DMS153 treated with DMSO at 0.1 percent for 48 hours (cell line): ENCODE measurements at regions not wholly inside any gene's neighbourhood (a gene's known extent, or its start where the extent isn't known, plus 50 kb on each side); places are given as distances from the start of the nearest gene placed in this dataset.

ENCODE experiments used
- DNase-seq: peaks from one replicate; lab custom pipeline; 2025; ENCODE audit not compliant: unreplicated experiment; lab: John Stamatoyannopoulos, UW

DNA sequence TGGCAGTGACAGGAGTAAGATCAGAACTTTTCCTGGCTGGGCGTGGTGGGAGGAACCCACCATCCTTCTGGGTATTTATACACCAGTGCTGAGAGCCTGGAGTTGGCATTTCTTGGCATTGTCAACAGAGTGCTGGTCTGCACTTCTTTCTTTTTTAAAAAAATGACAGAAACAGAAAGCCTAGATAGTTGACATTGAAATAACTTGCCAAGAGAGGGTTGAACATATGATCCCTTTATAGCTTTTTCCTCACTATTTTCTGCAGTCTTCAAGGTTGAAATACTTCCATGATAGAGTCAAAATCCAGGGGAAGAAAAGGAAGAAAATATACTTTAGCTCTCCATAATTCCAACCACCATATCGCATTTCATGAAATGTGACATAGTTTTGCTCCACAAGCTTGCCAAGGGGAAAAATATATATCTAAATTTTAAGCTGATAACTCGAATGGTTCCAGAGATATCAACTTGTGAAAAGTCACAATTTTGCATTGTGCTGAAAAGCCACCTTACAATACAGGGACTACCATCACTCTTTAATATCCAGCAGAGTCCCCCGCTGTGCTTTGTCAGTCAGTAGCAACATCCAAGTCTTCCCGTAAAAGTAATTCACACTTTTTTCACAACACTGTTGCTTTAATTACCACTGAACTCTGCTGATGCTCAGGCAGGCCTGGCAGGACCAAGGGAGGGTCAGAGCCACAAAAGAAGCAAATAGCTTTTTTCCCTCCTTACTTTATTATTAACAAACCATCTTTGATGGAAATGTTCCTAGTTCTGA is 764.9 kb upstream of the FANCL start:
- no peak for DNase-seq

DNA sequence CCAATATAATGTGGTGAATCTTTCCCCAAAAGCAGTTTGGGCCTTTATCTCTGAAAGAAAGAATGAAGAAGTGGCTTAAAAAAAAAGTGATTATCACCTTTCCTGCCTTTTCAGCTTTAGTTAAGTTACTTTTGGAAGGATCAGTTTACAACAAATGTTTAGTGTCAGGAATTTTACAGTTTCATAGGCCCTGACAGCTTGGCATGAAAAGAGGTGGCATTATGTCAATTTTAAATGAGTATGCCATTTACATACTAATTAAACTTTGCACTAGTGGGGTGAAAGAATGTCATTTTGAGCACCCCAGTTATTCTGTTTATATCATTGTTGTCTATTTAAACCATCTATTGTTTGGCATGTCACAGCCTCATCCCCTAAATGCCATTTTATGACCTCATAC is 763.5 kb upstream of the FANCL start:
- no peak for DNase-seq

DNA sequence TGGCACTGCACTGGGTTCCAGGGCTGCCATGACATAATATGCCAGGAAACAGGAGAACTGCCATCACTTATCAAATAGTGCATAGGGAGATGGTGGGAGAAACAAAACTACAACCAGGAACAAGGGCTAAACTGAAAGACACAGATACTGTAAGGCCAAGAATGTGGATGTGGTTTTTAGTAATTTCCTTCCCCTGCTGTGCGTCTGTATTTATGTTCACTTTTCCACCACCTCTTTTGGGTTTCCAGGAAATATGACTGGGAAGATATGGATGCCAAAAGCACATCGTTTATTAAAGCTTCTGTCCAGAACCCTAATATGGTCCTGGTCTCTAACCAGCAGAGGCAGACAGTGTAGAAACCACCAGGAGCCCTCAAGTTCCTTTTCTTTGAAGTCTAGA is 759.7 kb upstream of the FANCL start:
- no peak for DNase-seq

DNA sequence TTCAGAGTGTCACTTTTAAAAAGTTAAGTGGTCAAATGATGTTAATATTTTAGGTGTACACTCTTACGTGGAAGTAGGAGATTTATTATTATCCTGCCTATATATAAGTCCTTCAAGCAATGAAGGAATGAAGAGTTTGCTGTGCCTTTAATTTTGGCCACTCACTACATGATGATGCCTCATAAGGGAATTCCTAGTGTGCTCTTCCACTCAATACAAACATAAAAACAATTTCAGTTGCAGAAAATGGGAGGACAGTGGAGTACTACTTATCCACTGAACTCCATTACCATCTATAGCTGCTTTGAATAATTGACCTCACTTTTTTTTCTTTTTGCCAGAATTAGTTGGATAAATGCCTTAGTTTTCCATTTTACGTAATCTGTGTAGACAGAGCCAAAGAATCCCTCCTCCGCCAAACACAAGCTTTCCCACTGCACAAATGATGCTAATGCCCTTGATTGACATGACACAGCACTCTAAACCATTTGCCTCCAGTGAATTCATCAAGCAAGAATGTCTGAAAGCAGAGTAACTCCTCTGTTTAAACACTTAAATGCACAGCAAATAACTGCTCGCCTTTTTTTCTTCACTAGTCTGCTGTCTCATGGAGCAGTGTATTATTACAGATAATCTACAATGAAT is 751.1 kb upstream of the FANCL start:
- DNase-seq: no peak

DNA sequence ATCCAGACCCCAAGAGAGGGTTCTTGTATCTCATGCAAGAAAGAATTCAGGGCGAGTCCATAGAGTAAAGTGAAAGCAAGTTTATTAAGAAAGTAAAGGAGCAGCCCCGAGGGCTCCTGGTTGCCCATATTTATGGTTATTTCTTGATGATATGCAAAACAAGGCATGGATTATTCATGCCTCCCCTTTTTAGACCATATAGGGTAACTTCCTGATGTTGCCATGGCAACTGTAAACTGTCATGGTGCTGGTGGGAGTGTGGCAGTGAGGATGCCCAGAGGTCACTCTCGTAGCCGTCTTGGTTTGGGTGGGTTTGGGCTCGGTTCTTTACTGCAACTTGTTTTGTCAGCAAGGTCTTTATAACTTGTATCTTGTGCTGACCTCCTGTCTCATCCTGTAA is 750.2 kb upstream of the FANCL start:
- DNase-seq: no peak

DNA sequence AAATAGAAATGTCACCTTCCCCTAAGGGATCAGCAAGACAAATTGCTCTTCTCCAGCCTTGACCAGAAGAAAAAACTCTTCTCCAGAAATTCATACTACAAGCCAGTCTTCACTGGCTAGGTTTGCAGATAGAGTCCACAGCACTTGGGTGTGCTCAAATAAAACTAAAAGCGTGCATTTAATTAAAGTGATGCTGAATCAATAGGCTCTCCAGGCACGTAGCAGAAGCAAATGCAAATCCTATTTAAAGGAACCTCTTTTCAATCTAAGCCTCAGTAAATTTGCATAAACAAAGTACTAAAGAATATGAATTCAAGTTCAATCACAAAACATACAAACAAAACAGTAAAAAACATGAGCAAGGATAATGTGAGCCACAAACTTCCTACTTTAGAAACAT is 744.4 kb upstream of the FANCL start:
- DNase-seq: no peak

DNA sequence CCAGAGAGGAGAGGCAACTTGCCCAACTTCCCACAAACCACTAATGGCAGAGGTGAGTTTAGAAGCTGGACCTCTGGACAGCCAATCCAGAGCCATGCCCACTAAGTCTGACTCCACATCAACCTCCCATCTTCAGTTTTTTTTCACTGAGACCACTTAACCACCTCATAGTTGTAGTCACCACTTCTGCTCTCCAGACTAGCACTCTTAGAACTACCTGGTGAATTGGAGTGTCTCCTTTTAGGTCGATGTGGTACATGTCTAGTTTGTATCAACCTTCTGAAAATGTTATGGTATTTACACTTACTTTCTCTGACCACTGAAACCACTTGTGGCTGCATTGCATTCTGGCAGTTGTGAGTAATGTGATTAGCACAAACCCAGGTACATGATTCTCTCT is 743.6 kb upstream of the FANCL start:
- no peak for DNase-seq

DNA sequence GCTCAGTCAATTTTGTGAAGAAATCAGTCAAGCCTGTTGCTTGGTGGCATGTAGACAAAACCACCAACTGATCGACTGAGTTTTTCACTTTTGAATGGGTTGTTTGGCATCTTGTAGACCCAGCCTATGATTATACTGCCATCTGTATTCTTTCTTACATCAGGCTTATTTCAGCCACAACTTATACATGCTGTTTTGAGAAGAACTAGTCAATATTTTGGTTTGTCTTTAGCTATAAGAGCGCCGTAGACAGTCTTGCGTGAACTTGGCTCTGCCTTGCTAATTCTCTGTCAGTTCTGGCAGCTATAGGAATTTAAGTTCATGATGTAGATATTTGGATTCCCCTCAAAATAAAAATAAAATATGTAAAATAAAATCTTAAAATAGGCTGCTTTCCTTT is 742.0 kb upstream of the FANCL start:
- DNase-seq: no peak

DNA sequence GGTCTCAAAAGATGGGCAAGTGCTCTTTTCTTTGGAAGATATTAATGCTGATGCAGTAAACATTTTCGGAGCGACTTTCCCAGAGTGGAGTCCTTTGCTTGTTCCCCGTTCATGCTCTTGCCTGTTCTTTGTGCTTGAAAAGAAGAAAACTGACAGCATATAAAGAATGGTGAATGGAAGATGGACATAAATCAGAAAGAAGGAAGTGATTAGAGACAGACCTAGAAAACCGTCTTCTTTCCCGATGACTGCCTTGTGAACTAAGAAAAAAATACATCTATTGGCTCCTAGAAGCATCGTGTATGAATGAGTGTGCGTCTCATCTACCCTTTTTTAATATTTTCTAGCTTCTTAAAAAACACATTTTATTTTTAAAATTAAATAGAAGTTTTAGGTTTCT is 740.1 kb upstream of the FANCL start:
- no peak for DNase-seq

DNA sequence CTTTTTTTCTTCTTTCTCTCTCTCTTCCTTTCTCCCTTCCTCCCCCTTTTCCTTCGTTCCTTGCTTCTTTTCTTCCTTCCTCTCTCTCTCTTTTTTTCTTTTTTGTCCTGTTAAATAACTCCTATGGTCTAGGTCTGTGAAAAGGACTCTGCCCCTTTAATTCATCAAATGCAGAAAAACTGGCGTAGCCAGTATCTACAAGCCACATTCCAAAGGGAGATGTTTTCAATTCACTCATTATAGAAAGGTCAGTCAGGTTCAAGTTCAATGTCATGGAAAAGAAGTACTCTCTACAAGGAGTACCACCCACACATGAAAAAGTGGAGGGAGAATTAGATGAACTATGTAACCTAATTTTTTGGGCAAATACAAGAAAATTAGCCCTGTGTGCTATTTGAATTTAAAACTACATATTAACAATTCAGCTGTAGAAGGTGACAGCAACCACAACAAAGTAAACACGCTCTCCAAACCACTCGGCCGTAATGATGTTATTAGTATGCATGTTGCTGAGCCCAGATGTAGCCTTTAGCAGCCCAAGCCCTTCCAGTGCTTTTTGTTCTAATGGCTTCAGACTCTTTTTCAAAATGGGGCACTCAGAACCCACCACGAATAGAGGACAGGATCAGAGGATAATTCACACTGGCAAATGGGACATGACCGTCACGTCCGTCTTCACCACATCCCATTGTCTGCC is 735.4 kb upstream of the FANCL start:
- peak; percentile 14 for DNase-seq

DNA sequence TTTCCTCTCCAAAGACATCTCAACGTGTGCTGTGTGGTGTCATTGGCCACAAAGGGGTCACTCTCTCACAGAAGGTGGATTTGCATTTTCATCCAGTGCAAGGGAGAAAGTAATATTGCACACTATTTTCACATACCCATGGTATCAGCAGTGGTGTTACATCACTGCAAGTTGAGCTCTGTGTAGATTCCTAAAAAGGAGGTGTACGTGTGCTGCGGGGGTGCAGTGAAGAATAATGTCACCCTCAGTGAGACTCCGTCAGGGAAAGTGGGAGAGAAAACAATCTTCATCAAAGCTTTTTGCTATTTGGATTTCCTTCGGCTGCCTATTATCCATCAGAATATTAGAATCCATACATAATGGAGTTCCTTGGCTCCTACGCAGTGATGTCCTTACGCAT is 733.8 kb upstream of the FANCL start:
- no peak for DNase-seq

DNA sequence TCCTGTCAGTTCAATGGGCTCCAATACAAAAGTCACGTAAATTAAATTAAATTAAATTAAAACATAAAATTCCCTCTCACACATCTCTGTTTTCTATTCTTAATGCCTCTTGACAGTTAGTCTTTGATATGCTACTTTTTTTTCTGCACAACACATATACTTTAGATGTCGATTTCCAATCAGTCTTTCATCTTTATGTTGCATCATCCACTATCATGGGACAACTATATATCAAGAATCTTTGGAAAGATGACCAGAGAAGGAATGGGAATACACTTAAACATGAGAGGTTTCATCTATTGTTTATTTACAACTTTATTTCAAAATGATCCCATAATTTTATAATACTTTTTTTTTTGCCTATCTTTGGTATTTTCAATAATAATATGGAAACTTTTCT is 733.3 kb upstream of the FANCL start:
- no peak for DNase-seq

DNA sequence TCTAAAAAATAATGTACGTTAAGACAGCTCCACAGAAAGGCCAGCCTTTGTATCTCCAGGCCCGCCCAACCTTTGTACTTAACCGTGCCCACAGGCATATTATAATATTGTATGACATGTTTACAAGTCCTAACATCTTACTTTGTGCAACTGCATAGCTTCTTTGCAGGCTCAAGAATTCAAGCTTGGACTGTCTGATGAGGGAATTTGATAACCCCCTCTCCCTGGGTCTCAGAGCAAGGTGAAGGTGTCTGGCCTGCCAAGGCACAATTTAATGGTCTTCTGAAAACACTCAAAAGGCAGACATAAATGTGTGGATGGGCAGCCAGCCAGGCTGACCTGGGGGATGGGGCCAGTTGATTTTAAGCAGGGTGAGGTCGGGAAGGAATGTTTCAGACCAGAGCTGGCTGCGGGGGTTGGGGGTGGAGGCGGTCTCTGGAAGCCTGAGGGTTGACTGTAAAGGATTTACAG is 732.7 kb upstream of the FANCL start:
- no peak for DNase-seq

DNA sequence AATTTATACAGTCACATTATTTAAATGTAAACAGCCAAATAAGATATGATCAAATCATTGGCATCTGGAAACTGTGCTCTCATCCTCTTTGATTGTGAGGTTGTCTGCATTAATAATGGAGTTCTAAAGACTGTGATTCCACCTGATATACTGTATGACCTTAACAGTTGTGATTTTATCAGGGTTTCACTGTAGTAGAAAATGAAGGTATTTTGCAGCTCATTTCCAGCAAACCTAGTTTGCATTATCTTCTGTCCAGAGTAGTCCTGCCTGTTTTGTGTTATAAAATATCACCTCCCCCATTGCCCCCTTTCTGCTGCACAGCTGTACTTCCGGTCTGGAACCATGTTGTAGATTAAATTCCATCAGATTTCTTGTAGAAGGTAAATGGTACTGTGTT is 731.6 kb upstream of the FANCL start:
- DNase-seq: no peak

DNA sequence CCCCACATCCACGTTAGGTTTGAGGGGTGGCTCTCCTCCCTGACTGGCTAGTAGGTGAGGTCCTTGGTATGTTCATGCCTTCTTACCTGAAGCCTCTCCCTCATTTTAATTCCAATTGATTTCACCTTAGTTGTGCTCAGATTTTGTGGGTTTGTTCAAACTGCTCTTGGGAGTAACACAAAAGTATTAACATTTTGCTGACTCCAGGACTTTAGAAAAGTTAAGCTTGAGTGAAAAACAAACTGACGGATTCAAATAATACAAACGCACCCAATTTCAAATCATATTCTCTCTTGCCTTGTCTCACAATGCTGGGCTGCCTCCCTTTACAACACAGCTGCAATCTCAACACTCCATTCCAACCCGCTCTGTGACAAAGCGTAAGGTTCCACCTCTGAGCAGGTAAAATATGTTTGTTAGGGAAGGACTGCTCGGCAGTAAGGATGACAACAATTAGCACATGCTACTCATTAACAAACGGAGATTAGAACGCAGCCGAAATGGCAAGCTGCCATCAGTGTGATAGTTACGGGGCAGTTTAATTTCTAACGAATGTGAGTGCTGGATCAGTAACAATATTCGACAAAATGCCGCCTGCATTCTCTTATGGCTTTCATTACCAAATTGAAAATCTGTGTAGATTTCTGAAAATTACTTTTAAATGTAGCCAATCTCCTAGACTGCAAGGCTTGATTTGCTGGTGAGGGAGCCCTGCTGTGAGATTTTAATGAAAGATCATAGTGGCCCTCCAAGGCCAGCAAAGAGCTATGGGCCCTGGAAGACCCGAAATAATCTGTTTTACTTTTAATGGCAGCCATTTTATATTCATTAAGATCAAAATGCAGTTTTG is 730.6 kb upstream of the FANCL start:
- no peak for DNase-seq

DNA sequence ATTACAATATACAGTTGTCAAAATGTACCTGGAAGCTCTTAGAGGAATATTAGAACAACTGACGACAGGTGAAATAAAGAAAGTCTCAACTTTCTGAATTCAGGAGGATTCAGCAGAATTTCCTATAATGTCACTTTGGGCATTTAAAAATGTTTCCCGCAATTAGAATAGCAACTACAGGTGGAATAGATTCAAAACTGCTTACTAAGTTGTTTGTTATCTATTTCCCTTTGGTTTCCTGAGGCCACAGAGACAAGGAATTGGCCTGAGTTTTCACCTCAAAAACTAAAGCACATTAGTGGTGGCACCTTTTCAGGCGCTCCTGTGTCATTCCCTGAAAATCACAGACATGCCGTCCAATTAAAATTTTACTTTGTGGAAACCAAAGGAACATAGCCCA is 729.2 kb upstream of the FANCL start:
- DNase-seq: no peak

DNA sequence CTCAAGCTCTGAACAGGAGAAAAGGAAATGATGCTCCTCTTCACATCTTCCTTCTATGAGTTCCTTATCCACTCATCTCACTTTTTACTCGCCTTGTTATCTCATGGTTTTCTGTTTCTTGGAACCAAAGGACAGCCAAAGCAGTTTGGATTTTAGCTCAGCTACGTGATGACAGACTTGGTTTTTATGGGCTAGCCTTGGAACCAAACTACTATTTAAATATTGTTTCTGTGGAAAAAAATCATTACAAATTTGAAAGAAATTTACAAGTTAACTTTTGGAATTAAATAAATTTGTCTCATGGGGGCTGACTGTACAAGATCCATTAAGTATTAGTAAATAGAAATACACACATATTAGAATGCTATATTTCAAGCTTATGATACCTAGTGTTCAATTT is 727.8 kb upstream of the FANCL start:
- no peak for DNase-seq

DNA sequence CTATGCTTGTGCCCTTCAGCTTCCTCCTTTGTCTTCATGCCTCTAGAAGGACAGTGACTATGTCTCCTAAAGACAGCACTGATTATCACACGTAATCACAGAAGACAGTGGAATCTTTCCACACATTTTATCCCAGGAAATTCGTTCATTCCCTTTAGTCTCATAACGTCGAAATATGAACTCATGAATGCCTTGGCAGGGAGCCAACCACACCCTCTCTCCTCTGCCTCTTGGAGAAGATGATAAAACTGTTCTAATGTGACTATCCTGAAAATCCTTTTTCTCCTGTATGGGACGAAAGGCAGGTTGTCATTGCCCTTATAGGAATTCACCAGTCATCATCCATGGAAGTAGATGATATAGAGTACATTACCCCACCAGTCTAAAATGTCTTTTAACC is 726.6 kb upstream of the FANCL start:
- DNase-seq: peak; percentile 4

DNA sequence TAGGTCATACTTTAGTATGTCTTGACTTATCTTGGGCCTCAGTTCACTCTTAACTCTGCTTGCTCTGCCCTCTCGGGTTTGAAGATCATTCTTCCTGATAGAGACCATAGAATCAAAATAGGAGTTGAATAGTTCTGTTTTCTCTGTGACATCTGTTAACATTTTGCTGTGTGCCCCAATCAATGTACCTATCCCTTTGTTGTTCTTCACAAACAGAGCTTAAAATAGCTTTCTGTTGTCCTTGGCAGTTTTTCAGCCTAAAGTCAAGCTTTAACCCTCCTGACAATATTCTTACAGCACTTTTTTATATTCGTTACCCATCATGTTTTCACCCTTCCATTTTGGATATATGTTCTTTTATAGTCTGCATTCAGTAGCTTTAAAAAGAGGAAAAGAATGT is 724.5 kb upstream of the FANCL start:
- DNase-seq: no peak

DNA sequence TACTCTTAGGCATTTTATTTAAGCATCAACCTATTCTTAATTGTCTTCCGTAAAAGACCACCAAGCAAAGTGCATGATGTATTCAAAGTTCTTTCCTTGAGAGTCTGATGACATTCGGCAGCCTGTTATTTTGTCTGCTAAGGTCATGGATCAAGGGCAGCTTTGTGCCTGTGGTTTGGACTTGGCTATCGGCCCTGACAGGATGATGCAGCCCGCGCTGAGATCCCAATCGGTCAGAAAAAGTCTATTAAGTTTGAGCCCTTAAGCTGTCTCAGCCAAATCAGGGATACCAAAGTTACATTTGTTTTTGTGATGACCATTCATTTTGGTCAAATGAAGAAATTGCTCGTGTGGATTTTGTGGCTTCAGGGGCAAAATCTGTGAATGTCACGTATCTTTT is 718.9 kb upstream of the FANCL start:
- DNase-seq: no peak

DNA sequence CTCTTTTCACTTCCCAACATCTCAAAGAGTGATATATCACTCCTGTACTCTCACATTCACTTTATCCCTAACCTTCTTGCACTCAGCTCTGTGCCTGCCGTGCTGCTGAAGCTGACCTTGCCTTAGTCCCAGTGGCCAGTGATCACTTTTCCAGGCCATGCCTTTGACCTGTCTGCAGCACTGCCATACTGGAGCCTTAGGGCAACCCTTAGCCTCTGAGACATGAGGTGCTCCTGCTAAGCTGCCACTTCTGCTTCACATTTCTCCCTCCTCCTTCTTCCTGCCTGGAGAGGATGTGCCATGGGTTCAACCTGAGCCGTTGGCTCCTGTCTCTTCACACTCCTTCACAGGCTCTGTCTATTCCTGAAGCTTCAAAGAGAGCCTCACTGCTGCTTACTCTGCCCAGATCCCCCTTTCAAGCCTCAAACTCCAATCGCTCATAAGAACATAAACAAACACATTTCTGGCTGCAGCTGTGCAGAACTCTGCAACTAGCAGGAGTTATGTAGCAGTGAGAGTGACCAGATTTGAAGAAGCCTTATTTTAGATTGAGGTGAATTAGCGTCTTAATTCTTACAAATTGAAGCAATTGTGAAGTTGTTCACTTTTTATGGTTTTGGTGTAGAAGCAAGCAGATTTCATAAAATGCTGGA is 716.2 kb upstream of the FANCL start:
- DNase-seq: no peak
